ENCODE measurements at regions not wholly inside any gene's neighbourhood (a gene's known extent, or its start where the extent isn't known, plus 50 kb on each side); places are given as distances from the start of the nearest gene placed in this dataset.

- no peak for DNase-seq
Observed at GRCh38 chr9:118609355-118610044, 759.7 kb downstream of the BRINP1 start.

- DNase-seq = no peak
Observed at GRCh38 chr9:118612201-118612600, 757.0 kb downstream of the BRINP1 start.

GRCh38 chr9:118613996-118614395, 755.2 kb downstream of the BRINP1 start:
- DNase-seq = no peak

- DNase-seq = no peak
Observed at GRCh38 chr9:118618084-118618483, 751.2 kb downstream of the BRINP1 start.

GRCh38 chr9:118618849-118619248, 750.4 kb downstream of the BRINP1 start:
- DNase-seq = no peak

- DNase-seq = no peak
Observed at GRCh38 chr9:118624608-118625007, 744.6 kb downstream of the BRINP1 start.

GRCh38 chr9:118630079-118630478, 739.2 kb downstream of the BRINP1 start:
- DNase-seq = no peak

GRCh38 chr9:118630931-118631595, 738.2 kb downstream of the BRINP1 start:
- DNase-seq = no peak

- no peak for DNase-seq
Observed at GRCh38 chr9:118631956-118632355, 737.3 kb downstream of the BRINP1 start.

GRCh38 chr9:118635416-118635815, 733.8 kb downstream of the BRINP1 start:
- no peak for DNase-seq

GRCh38 chr9:118637681-118638080, 731.6 kb downstream of the BRINP1 start:
- DNase-seq = no peak

- DNase-seq = no peak
Observed at GRCh38 chr9:118640836-118641560, 728.2 kb downstream of the BRINP1 start.

- DNase-seq = no peak
Observed at GRCh38 chr9:118643118-118643517, 726.1 kb downstream of the BRINP1 start.

- no peak for DNase-seq
Observed at GRCh38 chr9:118644066-118644465, 725.2 kb downstream of the BRINP1 start.

- no peak for DNase-seq
Observed at GRCh38 chr9:118647331-118647730, 721.9 kb downstream of the BRINP1 start.

- DNase-seq = no peak
Observed at GRCh38 chr9:118650417-118650816, 718.8 kb downstream of the BRINP1 start.

GRCh38 chr9:118651511-118651910, 717.7 kb downstream of the BRINP1 start:
- no peak for DNase-seq

- no peak for DNase-seq
Observed at GRCh38 chr9:118652258-118652657, 717.0 kb downstream of the BRINP1 start.

- no peak for DNase-seq
Observed at GRCh38 chr9:118652912-118653311, 716.3 kb downstream of the BRINP1 start.

GRCh38 chr9:118659011-118659410, 710.2 kb downstream of the BRINP1 start:
- DNase-seq = no peak

- no peak for DNase-seq
Observed at GRCh38 chr9:118665226-118665919, 703.9 kb downstream of the BRINP1 start.

- DNase-seq = no peak
Observed at GRCh38 chr9:118670011-118670953, 699.0 kb downstream of the BRINP1 start.
